ENCODE measurements at regions not wholly inside any gene's neighbourhood (a gene's known extent, or its start where the extent isn't known, plus 50 kb on each side); places are given as distances from the start of the nearest gene placed in this dataset.
A peak's percentile ranks its signal among the peaks of the same experiment; 100 is the strongest.

DNA sequence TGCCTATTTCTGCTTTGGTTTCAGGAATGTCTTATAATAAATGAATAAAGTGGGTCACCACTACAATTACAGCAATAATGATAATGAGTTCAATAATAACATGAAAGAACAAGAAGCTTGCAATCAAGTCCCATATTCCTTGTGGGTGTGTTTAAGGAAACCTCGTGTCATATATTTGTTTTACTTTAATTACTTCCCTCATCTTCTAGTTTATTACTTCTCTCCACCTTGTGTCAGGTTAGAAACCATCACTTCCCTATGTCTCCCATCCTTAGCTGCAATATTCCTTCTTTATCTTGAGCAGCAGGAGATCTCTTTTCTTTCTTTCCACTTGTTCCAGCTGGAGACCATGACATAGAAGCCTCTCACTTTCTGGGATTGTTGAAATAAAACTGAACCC is 384.0 kb upstream of the TMEM132C start:
- no peaks in the 10 kb centered on the region for H3K27me3 ChIP-seq (replicated peaks; ENCODE audit: insufficient read depth)

DNA sequence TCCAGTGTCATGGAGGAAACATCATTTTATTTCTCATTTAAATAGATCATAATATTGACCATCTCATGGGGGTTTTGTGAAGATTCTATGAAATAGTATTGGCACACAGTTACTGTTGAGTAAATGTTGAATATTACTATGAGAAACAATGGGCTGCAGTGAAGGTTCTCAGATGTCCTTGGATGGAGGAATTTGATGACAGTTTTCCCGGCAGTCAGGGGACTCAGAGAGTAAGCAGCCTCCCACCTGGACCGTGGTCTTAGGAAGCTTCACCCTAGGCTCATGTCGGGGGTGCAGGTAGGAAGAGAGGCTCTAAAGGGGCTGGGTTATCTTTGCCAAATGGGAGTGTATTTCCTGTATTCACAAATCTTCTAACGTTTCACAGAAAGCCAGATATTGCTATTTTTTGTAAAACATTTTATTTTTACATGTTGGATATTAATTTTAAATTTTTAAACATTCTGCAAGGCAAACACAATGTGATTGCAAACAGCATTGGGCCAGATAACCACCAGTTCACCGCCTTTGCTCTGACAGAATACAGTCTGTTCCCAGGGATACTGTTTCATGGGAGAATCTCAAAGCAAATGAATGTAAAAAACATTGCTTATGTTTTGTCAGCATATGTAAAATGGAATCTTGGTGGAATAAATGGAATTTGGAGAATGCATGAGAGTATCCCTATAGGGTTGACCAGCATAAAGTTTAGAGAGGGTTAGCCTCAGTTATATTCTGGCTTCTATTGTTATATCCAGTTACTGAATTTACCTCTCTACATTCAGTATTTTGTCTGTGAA is 380.8 kb upstream of the TMEM132C start:
- H3K36me3 ChIP-seq: no peaks in the 10 kb centered on the region
- no peak overlapping the region for H3K27ac ChIP-seq
- H3K4me1 ChIP-seq (ENCODE audit: control insufficient read depth in 1 of 2, low read depth in 2 of 2): peaks cover 0 to 7% of the 10 kb centered on the region in 2 donors
- H3K27me3 ChIP-seq (replicated peaks; ENCODE audit: insufficient read depth): no peaks in the 10 kb centered on the region
- DNase-seq (ENCODE audit: low spot score) (no peak), ATAC-seq (ENCODE audit: insufficient number of reproducible peaks, low FRiP score, low read depth) (no peak)
- H3K9me3 ChIP-seq: no peaks in the 10 kb centered on the region
- no peak for TF ChIP-seq CTCF (IDR thresholded peaks at IDR 0.05)
- no peak overlapping the region for H3K4me3 ChIP-seq

More for the DNA sequence above, 384.0 kb upstream of the TMEM132C start:
- Histone ChIP-seq H3K4me1 (ENCODE audit: control insufficient read depth in 1 of 2, low read depth in 2 of 2) (no peaks in the 10 kb centered on the region), H3K4me3 (no peak overlapping the region), H3K27ac (no peak overlapping the region), H3K36me3 (no peaks in the 10 kb centered on the region), H3K9me3 (no peaks in the 10 kb centered on the region)
- DNase-seq (ENCODE audit: low spot score): no peak
- no peak for ATAC-seq (ENCODE audit: insufficient number of reproducible peaks, low FRiP score, low read depth)
- no peak for TF ChIP-seq CTCF (IDR thresholded peaks at IDR 0.05)

DNA sequence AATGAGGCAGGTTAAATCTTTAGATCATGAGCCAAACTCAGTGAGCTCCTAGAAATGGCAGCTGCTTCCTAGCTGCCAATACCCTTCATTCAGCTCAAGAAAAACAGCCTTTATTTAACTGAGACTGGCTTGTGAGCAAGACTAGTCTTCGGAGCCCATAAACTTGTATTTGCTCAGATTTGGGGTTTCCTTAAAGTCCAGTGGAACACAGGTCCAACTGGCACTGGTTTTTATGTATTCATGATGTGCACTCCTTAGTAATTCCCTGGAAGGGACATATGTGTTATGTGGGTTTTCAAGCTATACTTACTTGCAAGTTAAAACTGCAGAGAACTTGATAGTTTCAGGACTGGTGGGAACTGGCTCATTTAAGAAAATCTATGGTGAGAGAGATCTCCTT is 380.1 kb upstream of the TMEM132C start:
- no peak for TF ChIP-seq CTCF (IDR thresholded peaks at IDR 0.05)
- Histone ChIP-seq H3K36me3 (no peaks in the 10 kb centered on the region), H3K9me3 (no peaks in the 10 kb centered on the region), H3K27me3 (replicated peaks; ENCODE audit: insufficient read depth) (no peaks in the 10 kb centered on the region), H3K4me3 (no peak overlapping the region), H3K27ac (no peak overlapping the region), H3K4me1 (ENCODE audit: control insufficient read depth in 1 of 2, low read depth in 2 of 2) (peaks cover 0 to 7% of the 10 kb centered on the region in 2 donors)
- no peak for ATAC-seq (ENCODE audit: insufficient number of reproducible peaks, low FRiP score, low read depth)
- DNase-seq (ENCODE audit: low spot score): no peak

DNA sequence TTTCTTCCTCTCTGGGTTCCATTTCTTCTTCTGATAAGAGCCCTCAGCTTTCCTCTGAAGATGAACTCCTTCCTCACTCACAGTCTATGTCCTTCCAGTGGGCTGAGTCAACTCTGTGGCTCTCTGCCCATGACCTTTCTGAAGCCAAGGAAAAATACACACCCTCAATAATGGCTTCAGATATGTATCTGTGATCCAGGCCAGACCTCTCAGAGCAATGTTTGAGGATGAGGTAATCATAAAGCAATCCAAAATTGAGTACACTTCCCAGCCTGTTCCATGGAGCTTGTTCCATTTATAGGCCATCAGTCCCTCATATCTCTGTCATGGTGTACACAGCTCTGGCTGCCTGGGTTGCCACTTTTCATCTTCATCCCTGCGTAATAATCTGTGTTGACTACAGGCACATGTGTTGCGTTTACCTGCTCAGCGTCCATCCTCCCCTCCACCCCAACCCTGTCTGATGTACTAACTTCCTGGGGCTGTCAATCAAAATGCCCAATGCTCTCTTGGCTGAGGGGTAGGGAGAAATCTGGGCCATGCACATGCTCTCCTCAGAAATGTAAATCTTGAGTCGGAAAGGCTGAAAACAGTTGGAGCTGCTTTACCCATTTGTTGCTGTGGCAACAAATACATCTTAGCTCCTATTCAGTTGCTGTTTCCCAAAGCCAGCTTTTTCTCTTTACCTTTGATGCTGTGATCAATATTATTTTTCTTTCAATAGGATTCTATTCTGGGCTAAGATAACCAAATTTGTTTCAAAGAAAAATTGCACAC is 377.8 kb upstream of the TMEM132C start:
- Histone ChIP-seq H3K27ac (no peak overlapping the region), H3K4me3 (no peak overlapping the region), H3K36me3 (no peaks in the 10 kb centered on the region), H3K4me1 (ENCODE audit: control insufficient read depth in 1 of 2, low read depth in 2 of 2) (peaks cover 0 to 7% of the 10 kb centered on the region in 2 donors), H3K9me3 (no peaks in the 10 kb centered on the region), H3K27me3 (replicated peaks; ENCODE audit: insufficient read depth) (no peaks in the 10 kb centered on the region)
- ATAC-seq (ENCODE audit: insufficient number of reproducible peaks, low FRiP score, low read depth): peak; percentile 41
- no peak for TF ChIP-seq CTCF (IDR thresholded peaks at IDR 0.05)
- no peak for DNase-seq (ENCODE audit: low spot score)

DNA sequence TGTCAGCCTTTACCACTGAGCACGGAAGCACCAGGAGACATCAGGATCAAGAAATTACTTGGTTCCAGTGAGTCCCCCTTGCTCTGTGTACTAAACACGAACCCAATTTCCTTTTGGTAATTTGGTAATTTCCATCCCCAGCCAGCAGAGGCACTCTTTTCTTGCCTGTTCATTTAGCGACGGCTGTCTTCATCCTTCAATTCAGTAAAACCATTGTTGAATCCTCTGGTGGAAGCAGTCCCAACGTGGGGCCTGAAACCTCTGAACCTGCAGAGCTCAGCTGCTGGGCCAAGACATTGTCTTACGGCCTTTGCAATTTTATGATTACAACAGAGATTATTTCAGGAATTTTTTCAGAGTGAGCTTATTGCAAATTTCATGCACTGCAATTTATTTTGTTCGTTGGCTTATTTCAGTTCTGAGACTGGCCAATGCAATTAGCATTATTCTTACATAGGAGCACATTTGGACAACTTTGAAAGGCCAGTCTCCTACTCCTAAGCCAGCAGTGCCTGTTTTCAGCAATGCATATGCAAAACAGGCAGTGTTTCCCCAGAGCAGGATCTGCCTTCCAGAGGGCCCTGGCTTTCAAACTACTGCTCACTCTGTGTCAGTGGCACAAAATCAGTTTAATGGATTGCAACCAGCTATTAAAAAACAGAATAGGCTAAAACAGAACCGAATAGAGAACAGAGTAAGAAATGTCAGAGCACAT is 372.9 kb upstream of the TMEM132C start:
- Histone ChIP-seq H3K9me3 (no peaks in the 10 kb centered on the region), H3K36me3 (no peaks in the 10 kb centered on the region), H3K27ac (no peak overlapping the region), H3K4me1 (ENCODE audit: control insufficient read depth in 1 of 2, low read depth in 2 of 2) (peaks cover 0 to 7% of the 10 kb centered on the region in 2 donors), H3K27me3 (replicated peaks; ENCODE audit: insufficient read depth) (no peaks in the 10 kb centered on the region), H3K4me3 (no peak overlapping the region)
- ATAC-seq (ENCODE audit: insufficient number of reproducible peaks, low FRiP score, low read depth) (no peak), DNase-seq (ENCODE audit: low spot score) (no peak)
- TF ChIP-seq CTCF (IDR thresholded peaks at IDR 0.05): no peak
